HEK293 (cell line): ENCODE measurements at regions not wholly inside any gene's neighbourhood (a gene's known extent, or its start where the extent isn't known, plus 50 kb on each side); places are given as distances from the start of the nearest gene placed in this dataset.

ENCODE experiments used
- CTCF ChIA-PET: fragments of 350-600 bp; formaldehyde crosslinking; extraction: SDS; loops from one replicate; lab custom pipeline; 2021; ENCODE audit warnings: antibody characterized with exemption; lab: Yijun Ruan, JAX
- POLR2A ChIA-PET: fragments of 300-600 bp; formaldehyde crosslinking; extraction: SDS; loops from one replicate; lab custom pipeline; 2020; ENCODE audit warnings: antibody characterized with exemption, inconsistent platforms; lab: Yijun Ruan, JAX
- H3K27ac ChIP-seq: fragments of 200-500 bp; sonication (Bioruptor generic); 2 replicates; pipeline ENCODE4 v1.5.1; 2014; ENCODE audit warnings: low read depth, low read length, control low read depth, inconsistent platforms; ENCODE audit errors: extremely low read depth
- H3K36me3 ChIP-seq, 2 experiments: fragments of 200-500 bp in 1 of 2; sonication (Bioruptor generic) in 1 of 2; 1 replicate in 1 of 2; 2 replicates in 1 of 2; pipeline ENCODE4 v1.5.1; 2014 to 2017; ENCODE audit warnings: inconsistent platforms in 2 of 2, low read length in 2 of 2; ENCODE audit not compliant: control insufficient read depth in 2 of 2, insufficient read depth in 1 of 2
- H3K4me1 ChIP-seq: fragments of 200-500 bp; sonication (Bioruptor generic); 2 replicates; pipeline ENCODE4 v1.5.1; 2014; ENCODE audit warnings: mild to moderate bottlenecking, low read length, inconsistent platforms; ENCODE audit not compliant: control insufficient read depth, insufficient read depth
- H3K4me3 ChIP-seq: 2 replicates; pipeline ENCODE4 v1.5.1; 2011; ENCODE audit warnings: low read depth, mild to moderate bottlenecking, control low read depth, low read length, moderate library complexity
- H3K9me3 ChIP-seq: fragments of 200-500 bp; sonication (Bioruptor generic); 2 replicates; pipeline ENCODE4 v1.5.1; 2014; ENCODE audit warnings: low read depth, low read length, inconsistent platforms; ENCODE audit not compliant: control insufficient read depth, insufficient read depth
- BCL6B ChIP-seq: fragments of 450-650 bp; formaldehyde crosslinking; IDR thresholded peaks from 2 replicates; pipeline ENCODE4 v1.5.1; 2017; ENCODE audit warnings: missing biosample characterization, missing genetic modification characterization
- GLIS1 ChIP-seq: fragments of 450-650 bp; formaldehyde crosslinking; IDR thresholded peaks from 2 replicates; pipeline ENCODE4 v1.5.1; 2016; ENCODE audit warnings: missing biosample characterization, missing genetic modification characterization
- GLIS2 ChIP-seq: fragments of 450-650 bp; formaldehyde crosslinking; IDR thresholded peaks from 2 replicates; pipeline ENCODE4 v1.5.1; 2016; ENCODE audit warnings: missing biosample characterization, missing genetic modification characterization
- KLF9 ChIP-seq: fragments of 450-650 bp; formaldehyde crosslinking; IDR thresholded peaks from 2 replicates; pipeline ENCODE4 v1.5.1; 2016; ENCODE audit warnings: missing biosample characterization, missing genetic modification characterization, low read depth
- SP7 ChIP-seq: fragments of 450-650 bp; formaldehyde crosslinking; IDR thresholded peaks from 2 replicates; pipeline ENCODE4 v1.5.1; 2016; ENCODE audit warnings: missing biosample characterization, missing genetic modification characterization
- ZEB2 ChIP-seq: fragments of 450-650 bp; formaldehyde crosslinking; IDR thresholded peaks from 2 replicates; pipeline ENCODE4 v1.5.1; 2016; ENCODE audit warnings: missing biosample characterization, missing genetic modification characterization
- ZFP37 ChIP-seq: fragments of 450-650 bp; formaldehyde crosslinking; IDR thresholded peaks from 2 replicates; pipeline ENCODE4 v1.5.1; 2016; ENCODE audit warnings: missing biosample characterization, missing genetic modification characterization
- ZNF2 ChIP-seq: fragments of 450-650 bp; formaldehyde crosslinking; IDR thresholded peaks from 2 replicates; pipeline ENCODE4 v1.5.1; 2016; ENCODE audit warnings: missing biosample characterization, missing genetic modification characterization
- ZNF23 ChIP-seq: fragments of 450-650 bp; formaldehyde crosslinking; IDR thresholded peaks from 2 replicates; pipeline ENCODE4 v1.5.1; 2016; ENCODE audit warnings: missing biosample characterization, missing genetic modification characterization, borderline replicate concordance
- ZNF394 ChIP-seq: fragments of 450-650 bp; formaldehyde crosslinking; IDR thresholded peaks from 2 replicates; pipeline ENCODE4 v1.5.1; 2016; ENCODE audit warnings: missing biosample characterization, missing genetic modification characterization, mild to moderate bottlenecking, moderate library complexity, borderline replicate concordance
- ZNF423 ChIP-seq: fragments of 450-650 bp; formaldehyde crosslinking; IDR thresholded peaks from 2 replicates; pipeline ENCODE4 v1.5.1; 2016; ENCODE audit warnings: missing biosample characterization, missing genetic modification characterization
- ZNF433 ChIP-seq: fragments of 450-650 bp; formaldehyde crosslinking; IDR thresholded peaks from 2 replicates; pipeline ENCODE4 v1.5.1; 2016; ENCODE audit warnings: missing biosample characterization, missing genetic modification characterization, low read depth
- ZNF530 ChIP-seq: fragments of 450-650 bp; formaldehyde crosslinking; IDR thresholded peaks from 2 replicates; pipeline ENCODE4 v1.5.1; 2016; ENCODE audit warnings: low read depth, missing biosample characterization, missing genetic modification characterization
- ZNF555 ChIP-seq: fragments of 450-650 bp; formaldehyde crosslinking; conservative IDR thresholded peaks from 2 replicates; pipeline ENCODE4 v1.5.1; 2017; ENCODE audit warnings: missing biosample characterization, mild to moderate bottlenecking, missing genetic modification characterization, inconsistent platforms
- ZNF585B ChIP-seq: fragments of 450-650 bp; formaldehyde crosslinking; IDR thresholded peaks from 2 replicates; pipeline ENCODE4 v1.5.1; 2016; ENCODE audit warnings: missing biosample characterization, missing genetic modification characterization
- ZNF624 ChIP-seq: fragments of 450-650 bp; formaldehyde crosslinking; IDR thresholded peaks from 2 replicates; pipeline ENCODE4 v1.5.1; 2017; ENCODE audit warnings: missing biosample characterization, missing genetic modification characterization
- ZNF654 ChIP-seq: fragments of 450-650 bp; formaldehyde crosslinking; IDR thresholded peaks from 2 replicates; pipeline ENCODE4 v1.5.1; 2016; ENCODE audit warnings: low read depth, missing biosample characterization, missing genetic modification characterization
- ZNF707 ChIP-seq: fragments of 450-650 bp; formaldehyde crosslinking; IDR thresholded peaks from 2 replicates; pipeline ENCODE4 v1.5.1; 2016; ENCODE audit warnings: missing biosample characterization, missing genetic modification characterization
- ZSCAN4 ChIP-seq: fragments of 450-650 bp; formaldehyde crosslinking; IDR thresholded peaks from 2 replicates; pipeline ENCODE4 v1.5.1; 2017; ENCODE audit warnings: missing biosample characterization, missing genetic modification characterization
- TF ChIP-seq, protein P1 (sequence below): fragments of 450-650 bp; formaldehyde crosslinking; IDR thresholded peaks from 2 replicates; pipeline ENCODE4 v1.5.1; 2016; ENCODE audit warnings: missing biosample characterization, missing genetic modification characterization
- TF ChIP-seq, protein P2 (sequence below): fragments of 450-650 bp; formaldehyde crosslinking; IDR thresholded peaks from 2 replicates; pipeline ENCODE4 v1.5.1; 2017; ENCODE audit warnings: missing biosample characterization, missing genetic modification characterization
- TF ChIP-seq, protein P3 (sequence below): fragments of 450-650 bp; formaldehyde crosslinking; IDR thresholded peaks from 2 replicates; pipeline ENCODE4 v1.5.1; 2016; ENCODE audit warnings: missing biosample characterization, missing genetic modification characterization

DNA sequence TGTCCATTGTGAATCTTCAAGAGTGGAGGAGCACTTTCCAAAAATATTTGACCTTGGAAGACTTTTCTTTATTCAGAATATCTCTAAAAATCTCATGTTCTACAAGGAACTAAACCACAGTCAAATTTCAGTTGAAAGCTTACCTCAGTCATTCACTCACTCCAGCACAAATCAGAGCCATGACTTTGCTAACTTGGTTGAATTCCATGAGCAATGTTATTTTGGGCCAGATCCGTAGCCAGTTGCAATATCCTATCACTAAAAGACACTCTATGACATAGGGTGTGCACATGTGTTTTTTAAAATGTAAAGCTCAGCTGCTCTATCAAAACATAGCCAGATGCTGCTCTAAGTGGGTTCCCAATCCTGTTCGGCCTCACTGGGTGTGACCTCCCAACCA, 156.1 kb upstream of the ANKRD55 start:
- no peak for TF ChIP-seq ZNF530
- no peak for TF ChIP-seq ZNF23 (tag by site-specific recombination)
- no peak for TF ChIP-seq ZNF654 (tag by site-specific recombination)
- TF ChIP-seq GLIS2 = no peak
- no peak for TF ChIP-seq ZEB2 (tag by site-specific recombination)
- no peak for TF ChIP-seq BCL6B (tag by site-specific recombination)
- H3K36me3 ChIP-seq = no peaks in the 10 kb centered on the region
- no peak overlapping the region for H3K27ac ChIP-seq
- no peaks in the 10 kb centered on the region for H3K9me3 ChIP-seq
- H3K4me1 ChIP-seq = no peaks in the 10 kb centered on the region
- H3K4me3 ChIP-seq = no peak overlapping the region
- POLR2A ChIA-PET = no interaction called here
- CTCF ChIA-PET = no interaction called here

- H3K9me3 ChIP-seq = no peaks in the 10 kb centered on the region
- no peaks in the 10 kb centered on the region for H3K4me1 ChIP-seq
- no peak overlapping the region for H3K4me3 ChIP-seq
- H3K36me3 ChIP-seq = no peaks in the 10 kb centered on the region
- CTCF ChIA-PET = interaction anchor here (0.5 to 0.6 kb wide), 2 partner anchors 201 to 1241 kb away, joined by 3 read pairs; no protein-coding TSS in a partner anchor
- TF ChIP-seq, protein P1, sequence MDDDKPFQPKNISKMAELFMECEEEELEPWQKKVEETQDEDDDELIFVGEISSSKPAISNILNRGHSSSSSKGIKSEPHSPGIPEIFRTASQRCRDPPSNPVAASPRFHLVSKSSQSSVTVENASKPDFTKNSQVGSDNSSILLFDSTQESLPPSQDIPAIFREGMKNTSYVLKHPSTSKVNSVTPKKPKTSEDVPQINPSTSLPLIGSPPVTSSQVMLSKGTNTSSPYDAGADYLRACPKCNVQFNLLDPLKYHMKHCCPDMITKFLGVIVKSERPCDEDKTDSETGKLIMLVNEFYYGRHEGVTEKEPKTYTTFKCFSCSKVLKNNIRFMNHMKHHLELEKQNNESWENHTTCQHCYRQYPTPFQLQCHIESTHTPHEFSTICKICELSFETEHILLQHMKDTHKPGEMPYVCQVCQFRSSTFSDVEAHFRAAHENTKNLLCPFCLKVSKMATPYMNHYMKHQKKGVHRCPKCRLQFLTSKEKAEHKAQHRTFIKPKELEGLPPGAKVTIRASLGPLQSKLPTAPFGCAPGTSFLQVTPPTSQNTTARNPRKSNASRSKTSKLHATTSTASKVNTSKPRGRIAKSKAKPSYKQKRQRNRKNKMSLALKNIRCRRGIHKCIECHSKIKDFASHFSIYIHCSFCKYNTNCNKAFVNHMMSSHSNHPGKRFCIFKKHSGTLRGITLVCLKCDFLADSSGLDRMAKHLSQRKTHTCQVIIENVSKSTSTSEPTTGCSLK (tag by site-specific recombination) = no peak
- TF ChIP-seq ZNF585B (tag by site-specific recombination) = no peak
- no peak for TF ChIP-seq ZNF394 (tag by site-specific recombination)
- no peak for TF ChIP-seq ZNF624
- TF ChIP-seq, protein P2, sequence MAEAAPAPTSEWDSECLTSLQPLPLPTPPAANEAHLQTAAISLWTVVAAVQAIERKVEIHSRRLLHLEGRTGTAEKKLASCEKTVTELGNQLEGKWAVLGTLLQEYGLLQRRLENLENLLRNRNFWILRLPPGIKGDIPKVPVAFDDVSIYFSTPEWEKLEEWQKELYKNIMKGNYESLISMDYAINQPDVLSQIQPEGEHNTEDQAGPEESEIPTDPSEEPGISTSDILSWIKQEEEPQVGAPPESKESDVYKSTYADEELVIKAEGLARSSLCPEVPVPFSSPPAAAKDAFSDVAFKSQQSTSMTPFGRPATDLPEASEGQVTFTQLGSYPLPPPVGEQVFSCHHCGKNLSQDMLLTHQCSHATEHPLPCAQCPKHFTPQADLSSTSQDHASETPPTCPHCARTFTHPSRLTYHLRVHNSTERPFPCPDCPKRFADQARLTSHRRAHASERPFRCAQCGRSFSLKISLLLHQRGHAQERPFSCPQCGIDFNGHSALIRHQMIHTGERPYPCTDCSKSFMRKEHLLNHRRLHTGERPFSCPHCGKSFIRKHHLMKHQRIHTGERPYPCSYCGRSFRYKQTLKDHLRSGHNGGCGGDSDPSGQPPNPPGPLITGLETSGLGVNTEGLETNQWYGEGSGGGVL (tag by site-specific recombination) = no peak
- no peak for TF ChIP-seq ZNF423
- TF ChIP-seq GLIS1 (tag by site-specific recombination) = no peak
- TF ChIP-seq, all 188 proteins: peak for 0
- no peak overlapping the region for H3K27ac ChIP-seq
- POLR2A ChIA-PET = no interaction called here
Measured at GRCh38 chr5:56388229-56388985, 155.3 kb upstream of the ANKRD55 start.

GRCh38 chr5:56386046-56386445, 152.9 kb upstream of the ANKRD55 start:
- TF ChIP-seq KLF9 (tag by site-specific recombination) (no peak), ZNF707 (tag by site-specific recombination) (no peak), ZNF555 (tag by site-specific recombination) (no peak), SP7 (tag by site-specific recombination) (no peak), GLIS1 (tag by site-specific recombination) (no peak), ZFP37 (tag by site-specific recombination) (no peak), ZSCAN4 (tag by site-specific recombination) (no peak), ZNF2 (no peak), ZNF433 (tag by site-specific recombination) (no peak)
- TF ChIP-seq, protein P3, sequence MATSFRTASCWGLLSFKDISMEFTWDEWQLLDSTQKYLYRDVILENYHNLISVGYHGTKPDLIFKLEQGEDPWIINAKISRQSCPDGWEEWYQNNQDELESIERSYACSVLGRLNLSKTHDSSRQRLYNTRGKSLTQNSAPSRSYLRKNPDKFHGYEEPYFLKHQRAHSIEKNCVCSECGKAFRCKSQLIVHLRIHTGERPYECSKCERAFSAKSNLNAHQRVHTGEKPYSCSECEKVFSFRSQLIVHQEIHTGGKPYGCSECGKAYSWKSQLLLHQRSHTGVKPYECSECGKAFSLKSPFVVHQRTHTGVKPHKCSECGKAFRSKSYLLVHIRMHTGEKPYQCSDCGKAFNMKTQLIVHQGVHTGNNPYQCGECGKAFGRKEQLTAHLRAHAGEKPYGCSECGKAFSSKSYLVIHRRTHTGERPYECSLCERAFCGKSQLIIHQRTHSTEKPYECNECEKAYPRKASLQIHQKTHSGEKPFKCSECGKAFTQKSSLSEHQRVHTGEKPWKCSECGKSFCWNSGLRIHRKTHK (tag by site-specific recombination) = no peak
- ChIA-PET CTCF (interaction anchor here (0.6 kb wide), 1 partner anchor 158 kb away, joined by 3 read pairs; no protein-coding TSS in a partner anchor), POLR2A (no interaction called here)
- Histone ChIP-seq H3K4me1 (no peaks in the 10 kb centered on the region), H3K9me3 (no peaks in the 10 kb centered on the region), H3K4me3 (no peak overlapping the region), H3K36me3 (no peaks in the 10 kb centered on the region), H3K27ac (no peak overlapping the region)
